ENCODE measurements at regions not wholly inside any gene's neighbourhood (a gene's known extent, or its start where the extent isn't known, plus 50 kb on each side); places are given as distances from the start of the nearest gene placed in this dataset.

DNA sequence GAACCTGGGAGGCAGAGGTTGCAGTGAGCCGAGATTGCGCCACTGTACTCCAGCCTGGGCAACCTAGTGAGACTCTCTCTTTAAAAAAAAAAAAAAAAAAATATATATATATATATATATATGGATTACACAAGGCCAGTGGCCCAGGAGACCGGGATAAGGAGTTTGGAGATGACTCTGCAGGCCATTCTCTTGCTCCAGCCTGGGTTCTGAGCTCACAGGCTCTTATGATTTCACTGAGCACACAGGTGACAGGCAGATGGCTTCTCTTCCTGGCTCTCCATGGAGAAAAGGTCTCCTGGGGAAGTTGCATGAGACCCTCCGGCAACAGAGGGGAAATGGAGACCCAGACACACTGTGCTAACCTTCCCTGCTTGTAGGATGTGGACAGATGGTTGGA is 98.7 kb upstream of the VASH1 start:
- no peak for DNase-seq

DNA sequence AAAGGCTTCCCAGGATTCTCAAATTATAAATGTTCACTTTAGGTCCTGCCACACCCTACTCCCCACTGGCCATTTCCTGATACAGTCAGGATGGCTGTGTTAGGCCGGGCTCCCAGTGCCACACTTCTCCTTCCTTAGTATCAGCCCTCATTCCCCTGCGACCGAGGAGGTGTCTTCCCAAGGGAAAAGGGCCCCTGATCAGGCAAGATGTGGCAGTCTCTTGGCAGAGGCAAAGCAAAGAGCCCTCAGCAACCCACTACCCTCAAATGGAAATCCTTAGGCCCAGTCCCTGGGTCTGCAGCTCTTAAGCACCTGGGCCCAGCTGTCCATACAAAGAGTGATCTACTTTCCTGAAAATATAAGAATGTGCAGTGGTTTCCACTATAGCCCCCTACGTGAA is 96.5 kb upstream of the VASH1 start:
- DNase-seq = no peak
- TF ChIP-seq GATA1 (IDR thresholded peaks at IDR 0.05; ENCODE audit: low read depth, low read length) (no peak), POLR2A (IDR thresholded peaks at IDR 0.05; ENCODE audit: low read length) (no peak)

More for the DNA sequence above, 98.7 kb upstream of the VASH1 start:
- no peak for TF ChIP-seq POLR2A (IDR thresholded peaks at IDR 0.05; ENCODE audit: low read length)
- TF ChIP-seq GATA1 (IDR thresholded peaks at IDR 0.05; ENCODE audit: low read depth, low read length) = no peak

GRCh38 chr14:76666746-76667145 is 94.5 kb upstream of the VASH1 start:
- TF ChIP-seq POLR2A (IDR thresholded peaks at IDR 0.05; ENCODE audit: low read length) (no peak), GATA1 (IDR thresholded peaks at IDR 0.05; ENCODE audit: low read depth, low read length) (no peak)
- DNase-seq = no peak

- no peak for DNase-seq
- no peak for TF ChIP-seq GATA1 (IDR thresholded peaks at IDR 0.05; ENCODE audit: low read depth, low read length)
- no peak for TF ChIP-seq POLR2A (IDR thresholded peaks at IDR 0.05; ENCODE audit: low read length)
Observed at GRCh38 chr14:76669770-76670169, 91.5 kb upstream of the VASH1 start.

- no peak for TF ChIP-seq GATA1 (IDR thresholded peaks at IDR 0.05; ENCODE audit: low read depth, low read length)
- no peak for TF ChIP-seq POLR2A (IDR thresholded peaks at IDR 0.05; ENCODE audit: low read length)
- DNase-seq = no peak
Observed at GRCh38 chr14:76672123-76672522, 89.1 kb upstream of the VASH1 start.

GRCh38 chr14:76673261-76673660 is 88.0 kb upstream of the VASH1 start:
- TF ChIP-seq GATA1 (IDR thresholded peaks at IDR 0.05; ENCODE audit: low read depth, low read length) = no peak
- DNase-seq = no peak

- TF ChIP-seq GATA1 (IDR thresholded peaks at IDR 0.05; ENCODE audit: low read depth, low read length) (no peak), POLR2A (IDR thresholded peaks at IDR 0.05; ENCODE audit: low read length) (no peak)
- DNase-seq = no peak
Observed at GRCh38 chr14:76675046-76675445, 86.2 kb upstream of the VASH1 start.

DNA sequence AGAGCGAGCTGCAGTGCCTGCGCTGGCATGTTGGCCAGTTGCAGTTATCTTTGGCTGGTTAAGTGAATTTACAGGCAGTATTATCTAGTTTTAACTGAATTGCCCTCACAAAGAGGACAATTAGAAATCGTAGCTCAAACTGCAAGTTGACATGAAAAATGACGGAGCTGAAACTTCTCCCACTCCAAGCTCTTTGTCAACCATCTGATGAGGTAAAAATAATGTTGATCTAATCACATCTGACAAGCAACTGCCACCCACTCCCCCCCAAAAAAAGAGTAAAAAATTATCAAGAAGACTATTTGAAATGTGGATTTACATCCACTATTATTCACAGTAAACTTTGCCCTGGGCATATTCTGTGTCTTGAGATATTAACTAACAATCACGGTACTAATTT is 84.7 kb upstream of the VASH1 start:
- no peak for TF ChIP-seq GATA1 (IDR thresholded peaks at IDR 0.05; ENCODE audit: low read depth, low read length)
- no peak for TF ChIP-seq POLR2A (IDR thresholded peaks at IDR 0.05; ENCODE audit: low read length)
- DNase-seq = no peak

- no peak for DNase-seq
- TF ChIP-seq POLR2A (IDR thresholded peaks at IDR 0.05; ENCODE audit: low read length) (no peak), GATA1 (IDR thresholded peaks at IDR 0.05; ENCODE audit: low read depth, low read length) (no peak)
Observed at GRCh38 chr14:76677534-76678145, 83.6 kb upstream of the VASH1 start.

GRCh38 chr14:76678244-76678800 is 82.9 kb upstream of the VASH1 start:
- no peak for DNase-seq
- TF ChIP-seq GATA1 (IDR thresholded peaks at IDR 0.05; ENCODE audit: low read depth, low read length) = no peak
- TF ChIP-seq POLR2A (IDR thresholded peaks at IDR 0.05; ENCODE audit: low read length) = no peak

DNA sequence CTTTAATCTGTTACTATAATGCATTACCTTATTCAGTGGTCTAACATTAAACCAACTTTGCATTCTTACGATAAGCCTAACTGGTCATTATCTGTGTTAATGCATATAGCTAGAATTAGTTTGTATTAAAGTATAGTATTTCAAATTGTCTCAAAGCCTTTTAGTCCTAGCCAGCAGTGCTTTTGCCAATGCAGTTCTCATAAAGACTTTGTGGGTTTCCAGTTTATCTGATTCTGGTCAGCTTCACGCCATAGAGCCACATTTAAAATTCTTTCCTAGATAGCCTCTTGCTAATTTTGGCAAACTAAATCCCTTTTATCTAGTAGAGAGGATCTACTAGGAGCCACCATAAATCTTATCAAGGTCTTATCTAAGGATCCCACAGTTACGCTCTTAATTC is 78.9 kb upstream of the VASH1 start:
- TF ChIP-seq POLR2A (IDR thresholded peaks at IDR 0.05; ENCODE audit: low read length) (no peak), GATA1 (IDR thresholded peaks at IDR 0.05; ENCODE audit: low read depth, low read length) (no peak)
- no peak for DNase-seq

DNA sequence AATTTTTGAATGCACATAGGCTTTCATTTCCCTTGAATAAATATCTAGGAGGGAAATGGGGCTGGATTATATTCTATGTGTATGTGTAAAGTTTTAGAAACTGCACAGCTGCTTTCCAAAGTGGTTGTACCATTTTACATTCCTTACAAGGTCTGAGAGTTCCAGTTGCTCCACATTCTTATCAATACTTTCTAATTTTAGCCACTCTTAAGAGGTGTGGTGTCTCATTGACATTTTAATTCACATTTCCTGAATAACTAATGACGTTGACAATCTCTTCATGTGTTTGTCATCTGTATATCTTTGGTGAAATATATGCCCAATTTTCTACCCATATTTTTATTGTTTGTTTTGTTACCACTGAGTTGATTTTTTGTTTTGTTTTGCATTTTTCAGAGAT is 74.6 kb upstream of the VASH1 start:
- TF ChIP-seq POLR2A (IDR thresholded peaks at IDR 0.05; ENCODE audit: low read length) = no peak
- no peak for TF ChIP-seq GATA1 (IDR thresholded peaks at IDR 0.05; ENCODE audit: low read depth, low read length)
- DNase-seq = no peak

DNA sequence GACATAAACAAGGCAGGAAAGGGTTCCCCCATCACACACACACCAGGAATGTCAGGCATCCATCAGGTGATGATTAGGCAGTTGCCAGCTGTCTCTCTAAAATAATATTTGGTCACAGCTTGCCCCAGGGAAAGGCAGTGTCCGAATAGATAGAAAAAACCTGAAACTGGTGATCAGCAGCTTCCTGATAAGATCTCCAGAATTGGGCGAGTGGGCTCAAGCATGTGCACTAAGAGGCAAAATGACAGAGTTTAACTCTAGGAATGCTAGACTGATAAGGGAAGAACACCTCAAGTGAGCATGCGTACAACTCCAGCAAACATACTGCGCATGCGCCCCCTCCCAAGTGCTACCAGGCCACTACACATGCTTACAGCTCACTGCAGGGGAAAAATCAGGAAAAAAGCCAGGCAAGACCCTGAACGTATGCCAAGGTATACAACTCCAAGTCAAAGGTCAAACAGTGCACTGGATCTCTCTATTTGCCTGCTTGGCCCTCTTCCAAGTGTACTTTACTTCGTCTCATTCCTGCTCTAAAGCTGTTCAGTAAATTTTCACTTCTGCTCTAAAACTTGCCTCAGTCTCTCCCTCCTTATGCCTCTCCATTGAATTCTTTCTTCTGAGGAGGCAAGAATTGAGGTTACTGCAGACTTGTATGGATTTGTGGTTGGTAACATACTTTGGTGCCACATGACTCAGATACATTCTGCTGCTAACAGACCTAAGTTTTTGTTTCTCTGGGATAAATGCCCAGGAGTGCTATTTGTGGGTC is 73.5 kb upstream of the VASH1 start:
- DNase-seq = no peak
- TF ChIP-seq GATA1 (IDR thresholded peaks at IDR 0.05; ENCODE audit: low read depth, low read length) (no peak), POLR2A (IDR thresholded peaks at IDR 0.05; ENCODE audit: low read length) (no peak)

DNA sequence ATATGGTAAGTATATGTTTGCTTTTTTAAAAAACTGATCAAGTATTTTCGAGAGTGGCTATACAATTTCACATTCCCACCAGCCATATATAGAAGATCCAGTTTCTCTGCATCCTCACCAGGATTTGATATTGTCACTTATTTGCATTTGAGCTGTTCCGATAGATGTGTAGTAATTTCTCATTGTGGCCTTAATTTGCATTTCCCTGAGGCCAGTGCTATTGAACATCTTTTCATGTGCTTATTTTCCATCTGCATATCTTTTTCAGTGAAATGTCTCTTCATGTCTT is 72.9 kb upstream of the VASH1 start:
- DNase-seq = no peak

GRCh38 chr14:76690502-76691105 is 70.7 kb upstream of the VASH1 start:
- no peak for TF ChIP-seq POLR2A (IDR thresholded peaks at IDR 0.05; ENCODE audit: low read length)
- no peak for TF ChIP-seq GATA1 (IDR thresholded peaks at IDR 0.05; ENCODE audit: low read depth, low read length)
- no peak for DNase-seq

More for the DNA sequence above, 72.9 kb upstream of the VASH1 start:
- TF ChIP-seq POLR2A (IDR thresholded peaks at IDR 0.05; ENCODE audit: low read length) = no peak
- TF ChIP-seq GATA1 (IDR thresholded peaks at IDR 0.05; ENCODE audit: low read depth, low read length) = no peak
